ENCODE measurements at regions not wholly inside any gene's neighbourhood (a gene's known extent, or its start where the extent isn't known, plus 50 kb on each side); places are given as distances from the start of the nearest gene placed in this dataset.

DNA sequence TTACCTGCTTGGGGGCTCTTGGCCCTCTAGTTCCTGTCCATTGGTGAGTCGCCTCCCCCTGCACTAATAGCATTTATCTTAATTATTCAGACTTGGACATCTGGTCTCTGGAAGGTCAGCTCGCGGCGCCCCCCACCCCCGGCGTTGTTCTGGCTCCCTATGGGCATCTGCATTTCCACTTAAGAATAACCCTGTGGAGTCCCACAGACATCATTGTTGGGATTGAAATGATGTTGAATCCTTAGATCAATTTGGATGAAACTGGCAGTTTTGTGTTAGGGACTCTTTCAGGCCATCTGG lies 313.8 kb upstream of the HS6ST1 start:
- no peak overlapping the region for H3K4me3 ChIP-seq (replicated peaks in 1 of 3; ENCODE audit: insufficient read depth in 1 of 3, low read depth in 1 of 3, low read length in 3 of 3)
- no peak overlapping the region for H2AFZ ChIP-seq (ENCODE audit: low read depth, low read length)
- CTCF ChIA-PET: no interaction called here
- POLR2A ChIA-PET: no interaction called here
- H3K79me2 ChIP-seq (ENCODE audit: control insufficient read depth, insufficient read depth, low read length): no peaks in the 10 kb centered on the region
- no peaks in the 10 kb centered on the region for H3K36me3 ChIP-seq (ENCODE audit: control insufficient read depth in 2 of 2, extremely low read depth in 1 of 2, insufficient read depth in 2 of 2, low read length in 2 of 2)
- no peak for FAIRE-seq
- no peaks in the 10 kb centered on the region for H3K27me3 ChIP-seq (ENCODE audit: control insufficient read depth in 2 of 2, insufficient read depth in 2 of 2, low read length in 2 of 2)
- H3K9me3 ChIP-seq (replicated peaks; ENCODE audit: control insufficient read depth, insufficient read depth, low read length): no peaks in the 10 kb centered on the region
- no peak overlapping the region for H3K4me2 ChIP-seq (ENCODE audit: insufficient read depth, low read length)
- no peak overlapping the region for H3K9ac ChIP-seq (replicated peaks; ENCODE audit: extremely low read depth, insufficient read depth, low read length)
- H3K4me1 ChIP-seq (ENCODE audit: control insufficient read depth, extremely low read depth, insufficient read depth, low read length): no peaks in the 10 kb centered on the region
- intact Hi-C loops (cut with micrococcal nuclease): no loop called here
- TF ChIP-seq POLR2A (IDR thresholded peaks at IDR 0.05; ENCODE audit: low read depth, low read length): no peak
- no peak for TF ChIP-seq POLR2AphosphoS5 (IDR thresholded peaks at IDR 0.05; ENCODE audit: insufficient read depth, low read depth, low read length)
- no peak for TF ChIP-seq EZH2 (IDR thresholded peaks at IDR 0.05; ENCODE audit: borderline replicate concordance, low read depth, low read length, severe bottlenecking)
- dilution Hi-C loops (cut with MboI; ENCODE audit: extremely low pct_ligation_motif_present, low sequenced_read_pairs): no loop called here
- no peaks in the 10 kb centered on the region for H3K9me1 ChIP-seq (replicated peaks; ENCODE audit: control insufficient read depth, extremely low read depth, insufficient read depth, low read length)
- no TSS peak for BruUV-seq (replicated peaks)
- no peaks in the 10 kb centered on the region for H4K20me1 ChIP-seq (replicated peaks; ENCODE audit: control insufficient read depth, extremely low read depth, insufficient read depth, low read length)
- DNase-seq (ENCODE audit: low read depth, low spot score): no peak
- no peak overlapping the region for H3K27ac ChIP-seq (ENCODE audit: insufficient read depth, low read depth, low read length)

DNA sequence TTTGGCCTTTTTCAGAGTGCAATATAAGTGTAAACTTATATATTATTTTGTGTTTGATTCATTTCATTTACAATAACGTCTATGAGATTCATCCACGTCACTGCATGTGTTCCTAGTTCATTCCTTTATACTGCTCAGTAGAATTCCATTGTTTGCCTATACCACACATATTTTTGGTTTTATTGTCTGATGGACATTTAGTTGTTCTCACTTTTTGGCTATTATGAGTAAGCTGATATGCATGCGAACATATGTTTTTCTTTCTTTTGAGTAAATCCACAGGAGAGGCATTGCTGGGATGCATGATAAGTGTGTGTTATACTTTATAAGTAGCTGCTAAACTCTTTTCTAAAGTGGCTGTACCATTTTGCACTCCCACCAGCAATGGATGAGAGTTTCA lies 314.8 kb upstream of the HS6ST1 start:
- Histone ChIP-seq H3K79me2 (ENCODE audit: control insufficient read depth, insufficient read depth, low read length) (no peaks in the 10 kb centered on the region), H3K36me3 (ENCODE audit: control insufficient read depth in 2 of 2, extremely low read depth in 1 of 2, insufficient read depth in 2 of 2, low read length in 2 of 2) (no peaks in the 10 kb centered on the region), H2AFZ (ENCODE audit: low read depth, low read length) (no peak overlapping the region), H3K27ac (ENCODE audit: insufficient read depth, low read depth, low read length) (no peak overlapping the region), H3K9me3 (replicated peaks; ENCODE audit: control insufficient read depth, insufficient read depth, low read length) (no peaks in the 10 kb centered on the region), H3K4me2 (ENCODE audit: insufficient read depth, low read length) (no peak overlapping the region), H3K9me1 (replicated peaks; ENCODE audit: control insufficient read depth, extremely low read depth, insufficient read depth, low read length) (no peaks in the 10 kb centered on the region), H3K4me3 (replicated peaks in 1 of 3; ENCODE audit: insufficient read depth in 1 of 3, low read depth in 1 of 3, low read length in 3 of 3) (no peak overlapping the region), H3K27me3 (ENCODE audit: control insufficient read depth in 2 of 2, insufficient read depth in 2 of 2, low read length in 2 of 2) (no peaks in the 10 kb centered on the region), H3K9ac (replicated peaks; ENCODE audit: extremely low read depth, insufficient read depth, low read length) (no peak overlapping the region), H3K4me1 (ENCODE audit: control insufficient read depth, extremely low read depth, insufficient read depth, low read length) (no peaks in the 10 kb centered on the region), H4K20me1 (replicated peaks; ENCODE audit: control insufficient read depth, extremely low read depth, insufficient read depth, low read length) (no peaks in the 10 kb centered on the region)
- ChIA-PET CTCF (no interaction called here), POLR2A (no interaction called here)
- intact Hi-C loops (cut with micrococcal nuclease): no loop called here
- TF ChIP-seq EZH2 (IDR thresholded peaks at IDR 0.05; ENCODE audit: borderline replicate concordance, low read depth, low read length, severe bottlenecking) (no peak), JUN (IDR thresholded peaks at IDR 0.05; ENCODE audit: borderline replicate concordance, insufficient read depth, insufficient read length, low read depth) (no peak), GATA2 (IDR thresholded peaks at IDR 0.05; ENCODE audit: insufficient read depth, insufficient read length, low read depth, low read length) (no peak), MYC (IDR thresholded peaks at IDR 0.05; ENCODE audit: low read depth, low read length) (no peak)
- TF ChIP-seq, protein P1, sequence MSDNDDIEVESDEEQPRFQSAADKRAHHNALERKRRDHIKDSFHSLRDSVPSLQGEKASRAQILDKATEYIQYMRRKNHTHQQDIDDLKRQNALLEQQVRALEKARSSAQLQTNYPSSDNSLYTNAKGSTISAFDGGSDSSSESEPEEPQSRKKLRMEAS (IDR thresholded peaks at IDR 0.05; ENCODE audit: insufficient read depth, insufficient read length): no peak
- DNase-seq (ENCODE audit: low read depth, low spot score): no peak
- no peak for FAIRE-seq
- BruUV-seq (replicated peaks): no TSS peak
- dilution Hi-C loops (cut with MboI; ENCODE audit: extremely low pct_ligation_motif_present, low sequenced_read_pairs): no loop called here
